K562 (cell line): ENCODE measurements at regions not wholly inside any gene's neighbourhood (a gene's known extent, or its start where the extent isn't known, plus 50 kb on each side); places are given as distances from the start of the nearest gene placed in this dataset.

Experiments
- CCAR2 ChIP-seq: fragments of 200-400 bp; formaldehyde crosslinking; IDR thresholded peaks from 2 replicates; pipeline ENCODE4 v1.6.1; 2017; ENCODE audit warnings: mild to moderate bottlenecking, low read depth, low read length
- CREM ChIP-seq: IDR thresholded peaks from 2 replicates; pipeline ENCODE4 v1.6.1; 2014; ENCODE audit warnings: antibody characterized with exemption, low read depth
- ESRRA ChIP-seq: fragments of 450-650 bp; IDR thresholded peaks from 2 replicates; pipeline ENCODE4 v1.6.1; 2014; ENCODE audit warnings: low read depth, mild to moderate bottlenecking, moderate library complexity, borderline replicate concordance
- EZH2 ChIP-seq: IDR thresholded peaks from 2 replicates; pipeline ENCODE4 v1.6.1; 2012; ENCODE audit warnings: low read depth, mild to moderate bottlenecking, inconsistent platforms, low read length, borderline replicate concordance
- MEF2D ChIP-seq: conservative IDR thresholded peaks from 2 replicates; pipeline ENCODE4 v1.6.1; 2016; ENCODE audit warnings: low read depth, missing genetic modification characterization, missing compliant biosample characterization
- POLR2A ChIP-seq: fragments of 450-650 bp; conservative IDR thresholded peaks from 2 replicates; pipeline ENCODE4 v1.6.1; 2016
- POLR2AphosphoS5 ChIP-seq: IDR thresholded peaks from 2 replicates; pipeline ENCODE4 v1.6.1; 2011; ENCODE audit warnings: mild to moderate bottlenecking, low read depth, low read length, moderate library complexity; ENCODE audit not compliant: control insufficient read depth, insufficient read depth
- SMARCA4 ChIP-seq: fragments of 450-650 bp; IDR thresholded peaks from 2 replicates; pipeline ENCODE4 v1.6.1; 2016
- TF ChIP-seq, protein P1 (sequence below), 3 experiments: IDR thresholded peaks in 2 of 3; conservative IDR thresholded peaks in 1 of 3; 2 replicates each; pipeline ENCODE4 v1.5.1; 2011 to 2012; ENCODE audit warnings: low read length in 3 of 3, mild to moderate bottlenecking in 3 of 3, control low read depth in 2 of 3, improper control_type of control experiment in 1 of 3, inconsistent platforms in 1 of 3, low read depth in 1 of 3, mixed read lengths in 1 of 3, moderate library complexity in 1 of 3; ENCODE audit not compliant: insufficient read depth in 2 of 3
- TF ChIP-seq, protein P2 (sequence below): sonication (generic); formaldehyde crosslinking; IDR thresholded peaks from 2 replicates; pipeline ENCODE4 v1.9.0; 2022; ENCODE audit warnings: mild to moderate bottlenecking, missing genetic modification reagents

DNA sequence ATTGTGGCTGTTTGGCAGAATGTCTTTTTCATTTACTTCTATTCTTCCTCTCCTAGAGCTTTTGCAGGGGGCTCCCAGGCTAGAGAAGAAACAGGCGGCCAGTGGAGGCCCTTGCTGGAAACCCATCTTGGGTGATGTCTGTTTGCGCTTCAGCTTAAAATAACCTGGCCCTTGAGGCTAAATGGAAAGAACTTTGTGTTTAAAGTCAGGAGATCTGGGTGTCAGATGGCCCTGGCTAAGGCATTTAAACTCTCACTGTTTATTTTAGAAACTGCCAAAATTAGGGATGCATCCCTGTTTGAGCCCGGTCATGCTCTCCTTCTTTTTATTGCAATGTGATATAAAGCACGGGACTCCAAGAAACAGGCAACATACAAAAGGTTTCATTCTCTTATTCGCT lies 118.4 kb upstream of the RMP24 start:
- TF ChIP-seq, protein P1, sequence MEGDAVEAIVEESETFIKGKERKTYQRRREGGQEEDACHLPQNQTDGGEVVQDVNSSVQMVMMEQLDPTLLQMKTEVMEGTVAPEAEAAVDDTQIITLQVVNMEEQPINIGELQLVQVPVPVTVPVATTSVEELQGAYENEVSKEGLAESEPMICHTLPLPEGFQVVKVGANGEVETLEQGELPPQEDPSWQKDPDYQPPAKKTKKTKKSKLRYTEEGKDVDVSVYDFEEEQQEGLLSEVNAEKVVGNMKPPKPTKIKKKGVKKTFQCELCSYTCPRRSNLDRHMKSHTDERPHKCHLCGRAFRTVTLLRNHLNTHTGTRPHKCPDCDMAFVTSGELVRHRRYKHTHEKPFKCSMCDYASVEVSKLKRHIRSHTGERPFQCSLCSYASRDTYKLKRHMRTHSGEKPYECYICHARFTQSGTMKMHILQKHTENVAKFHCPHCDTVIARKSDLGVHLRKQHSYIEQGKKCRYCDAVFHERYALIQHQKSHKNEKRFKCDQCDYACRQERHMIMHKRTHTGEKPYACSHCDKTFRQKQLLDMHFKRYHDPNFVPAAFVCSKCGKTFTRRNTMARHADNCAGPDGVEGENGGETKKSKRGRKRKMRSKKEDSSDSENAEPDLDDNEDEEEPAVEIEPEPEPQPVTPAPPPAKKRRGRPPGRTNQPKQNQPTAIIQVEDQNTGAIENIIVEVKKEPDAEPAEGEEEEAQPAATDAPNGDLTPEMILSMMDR (IDR thresholded peaks at IDR 0.05 in 2 of 3, conservative IDR thresholded peaks at IDR 0.05 in 1 of 3; ENCODE audit: insufficient read depth in 2 of 3, low read depth in 1 of 3, low read length in 3 of 3), result no peak
- TF ChIP-seq CREM (no peak), CCAR2 (no peak), MEF2D (no peak), EZH2 (no peak), ESRRA (no peak), POLR2A (no peak), POLR2AphosphoS5 (no peak), SMARCA4 (no peak)
- TF ChIP-seq, protein P2, sequence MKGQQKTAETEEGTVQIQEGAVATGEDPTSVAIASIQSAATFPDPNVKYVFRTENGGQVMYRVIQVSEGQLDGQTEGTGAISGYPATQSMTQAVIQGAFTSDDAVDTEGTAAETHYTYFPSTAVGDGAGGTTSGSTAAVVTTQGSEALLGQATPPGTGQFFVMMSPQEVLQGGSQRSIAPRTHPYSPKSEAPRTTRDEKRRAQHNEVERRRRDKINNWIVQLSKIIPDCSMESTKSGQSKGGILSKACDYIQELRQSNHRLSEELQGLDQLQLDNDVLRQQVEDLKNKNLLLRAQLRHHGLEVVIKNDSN (CRISPR knock-in tag), result no peak
